Kidney (tissue), 13 donors: ENCODE measurements at regions not wholly inside any gene's neighbourhood (a gene's known extent, or its start where the extent isn't known, plus 50 kb on each side); places are given as distances from the start of the nearest gene placed in this dataset.

ENCODE experiments used
- DNase-seq, 5 donors: peaks; one replicate each; pipeline ENCODE4 v3.0.0-alpha.2; 2013 to 2020
- FAIRE-seq: peaks from 2 replicates; lab custom pipeline; 2012; peaks lifted over from hg19 to GRCh38; lab: Jason Lieb, UNC
- H3K27ac ChIP-seq, 2 donors: one replicate each; pipeline ENCODE4 v1.7.0; 2013; ENCODE audit warnings: low read depth in 2 of 2, low read length in 2 of 2, inconsistent platforms in 1 of 2
- H3K27me3 ChIP-seq: one replicate; pipeline ENCODE4 v1.7.1; 2013; ENCODE audit warnings: low read length, inconsistent platforms; ENCODE audit not compliant: control insufficient read depth, insufficient read depth
- H3K36me3 ChIP-seq, 3 donors: one replicate each; pipeline versions ENCODE4 v1.7.0 to v1.7.1; 2013; ENCODE audit warnings: low read length in 3 of 3, control low read depth in 1 of 3, inconsistent platforms in 1 of 3; ENCODE audit not compliant: insufficient read depth in 3 of 3, control insufficient read depth in 2 of 3
- H3K4me1 ChIP-seq, 3 donors: one replicate each; pipeline versions ENCODE4 v1.7.0 to v1.7.1; 2013; ENCODE audit warnings: low read length in 3 of 3, inconsistent platforms in 1 of 3, low read depth in 1 of 3; ENCODE audit not compliant: control insufficient read depth in 2 of 3, insufficient read depth in 2 of 3
- H3K4me3 ChIP-seq, 3 donors: one replicate each; pipeline versions ENCODE4 v1.7.0 to v1.8.1; 2013; ENCODE audit warnings: low read length in 3 of 3, control low read depth in 1 of 3, inconsistent platforms in 1 of 3
- H3K9ac ChIP-seq, 3 donors: one replicate each; pipeline versions ENCODE4 v1.7.0 to v1.7.1; 2013; ENCODE audit warnings: low read length in 3 of 3, control low read depth in 1 of 3, inconsistent platforms in 1 of 3
- H3K9me3 ChIP-seq, 3 donors: one replicate each; pipeline versions ENCODE4 v1.7.0 to v1.7.1; 2013; ENCODE audit warnings: low read length in 3 of 3, control low read depth in 1 of 3, inconsistent platforms in 1 of 3; ENCODE audit not compliant: control insufficient read depth in 2 of 3, insufficient read depth in 1 of 3
- CTCF ChIP-seq: IDR thresholded peaks from 3 replicates; pipeline ENCODE4 v1.5.1; 2012; ENCODE audit warnings: mild to moderate bottlenecking, moderate library complexity, borderline replicate concordance; ENCODE audit not compliant: insufficient read depth; ENCODE audit errors: extremely low read depth
- intact Hi-C: fragments of 100-400 bp; cut with DNase I; formaldehyde crosslinking; loops from one replicate; pipeline ENCODE4 v1.11.1; 2022
- donor health status: control.
- donor health status: control.
- donor health status: control.
- donor health status: control.
- donor health status: control.
- donor health status: DM: yes; HTN: yes; CAD: no.
- donor health status: Normal renal cell carcinoma (clear cell type).

GRCh38 chr2:13093416-13093991 lies 376.8 kb downstream of the TRIB2 start:
- no peaks in the 10 kb centered on the region for H3K9me3 ChIP-seq
- FAIRE-seq (no peak), DNase-seq (no peak)
- no peak for TF ChIP-seq CTCF
- no peak overlapping the region for H3K27ac ChIP-seq
- H3K36me3 ChIP-seq: no peaks in the 10 kb centered on the region
- no peak overlapping the region for H3K9ac ChIP-seq
- H3K4me1 ChIP-seq: no peaks in the 10 kb centered on the region
- intact Hi-C loops: no loop called here
- no peak overlapping the region for H3K4me3 ChIP-seq
- H3K27me3 ChIP-seq: no peaks in the 10 kb centered on the region

- H3K9ac ChIP-seq: no peak overlapping the region
- no peak overlapping the region for H3K4me3 ChIP-seq
- H3K27me3 ChIP-seq: no peaks in the 10 kb centered on the region
- intact Hi-C loops: no loop called here
- no peak for DNase-seq
- no peak overlapping the region for H3K27ac ChIP-seq
- no peaks in the 10 kb centered on the region for H3K9me3 ChIP-seq
- no peak for TF ChIP-seq CTCF
- no peak for FAIRE-seq
- H3K4me1 ChIP-seq: no peaks in the 10 kb centered on the region
- H3K36me3 ChIP-seq: no peaks in the 10 kb centered on the region
Observed at GRCh38 chr2:13102397-13103063, 385.8 kb downstream of the TRIB2 start.

- TF ChIP-seq CTCF: no peak
- Histone ChIP-seq H3K27me3 (no peaks in the 10 kb centered on the region), H3K4me3 (no peak overlapping the region), H3K4me1 (no peaks in the 10 kb centered on the region), H3K9me3 (no peaks in the 10 kb centered on the region), H3K9ac (no peak overlapping the region), H3K36me3 (no peaks in the 10 kb centered on the region), H3K27ac (no peak overlapping the region)
- no peak for FAIRE-seq
- intact Hi-C loops: no loop called here
- DNase-seq: no peak
Observed at GRCh38 chr2:13103151-13103550, 386.4 kb downstream of the TRIB2 start.
